GM11168 (cell line): ENCODE measurements at regions not wholly inside any gene's neighbourhood (a gene's known extent, or its start where the extent isn't known, plus 50 kb on each side); places are given as distances from the start of the nearest gene placed in this dataset.

ENCODE experiments used
- in situ Hi-C: fragments of 300-500 bp; cut with MboI; formaldehyde crosslinking; loops from one replicate; pipeline ENCODE4 v1.12.0; 2022; ENCODE audit warnings: low sequenced_read_pairs; ENCODE audit not compliant: unreplicated experiment

GRCh38 chr3:69585472-69585871, 153.8 kb upstream of the MITF start:
- in situ Hi-C loops, result no loop called here

GRCh38 chr3:69582044-69582443, 157.2 kb upstream of the MITF start:
- in situ Hi-C loops, result no loop called here

- in situ Hi-C loops, result no loop called here
Measured at GRCh38 chr3:69579306-69580041, 159.8 kb upstream of the MITF start.

DNA sequence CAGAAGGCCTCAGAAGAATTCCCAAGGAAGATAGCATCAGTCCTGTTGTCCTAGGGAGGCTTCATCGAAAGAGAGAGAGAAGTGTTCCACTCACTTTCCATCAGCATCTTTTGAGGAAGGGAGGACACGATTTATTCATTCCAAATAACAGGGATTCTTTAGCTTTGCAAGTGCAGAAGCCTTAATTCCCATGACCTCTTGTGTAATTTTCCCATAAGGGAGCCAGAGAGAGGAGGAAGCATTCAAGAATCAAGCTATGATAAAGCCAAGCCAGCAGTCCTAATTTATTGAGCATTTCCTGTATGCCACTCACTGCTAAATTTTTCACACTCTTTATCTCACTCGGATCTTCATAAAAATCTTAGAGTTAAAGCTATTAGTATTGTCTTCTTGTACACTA, 169.7 kb upstream of the MITF start:
- in situ Hi-C loops, result no loop called here

DNA sequence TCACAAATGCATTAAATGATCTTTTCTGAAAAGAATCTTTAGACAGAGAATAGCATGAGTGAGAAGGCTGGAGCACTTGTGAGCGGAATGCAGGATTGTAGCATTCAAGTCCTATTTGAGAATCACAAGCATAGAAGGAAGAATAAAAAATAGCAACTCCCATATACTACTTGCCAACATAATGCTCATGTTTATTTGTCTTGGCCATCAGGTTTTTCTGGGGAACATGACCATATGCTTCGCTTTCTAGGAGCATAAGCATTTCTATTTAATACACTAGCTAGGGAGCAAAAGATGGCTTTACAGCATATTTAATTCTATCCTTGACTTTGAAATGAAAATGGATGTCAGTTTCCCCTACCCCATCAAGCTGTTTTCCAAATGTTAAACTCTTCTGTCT, 170.3 kb upstream of the MITF start:
- in situ Hi-C loops, result no loop called here

GRCh38 chr3:69568458-69568857, 170.8 kb upstream of the MITF start:
- in situ Hi-C loops, result no loop called here

- in situ Hi-C loops, result no loop called here
Measured at GRCh38 chr3:69567710-69568052, 171.6 kb upstream of the MITF start.

- in situ Hi-C loops, result no loop called here
Measured at GRCh38 chr3:69567023-69567709, 172.1 kb upstream of the MITF start.

DNA sequence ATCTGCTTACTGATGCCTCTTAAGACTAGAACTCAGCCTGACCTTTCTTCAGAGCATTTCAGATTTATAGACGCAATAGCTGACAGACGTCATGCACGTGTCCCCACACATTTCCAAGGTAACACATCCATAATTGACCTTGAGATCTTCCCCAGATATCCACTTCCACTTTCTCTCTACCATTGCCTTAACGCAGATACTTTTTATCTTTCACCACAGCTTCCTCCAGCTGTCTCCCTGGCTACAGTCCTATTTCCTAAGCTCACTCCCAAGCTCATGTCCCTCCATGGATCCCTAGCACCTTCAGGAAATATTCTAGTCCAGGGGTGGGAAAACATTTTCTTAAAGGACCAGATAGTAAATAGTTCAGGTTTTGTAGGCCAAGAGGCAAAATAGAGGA, 173.0 kb upstream of the MITF start:
- in situ Hi-C loops, result no loop called here

DNA sequence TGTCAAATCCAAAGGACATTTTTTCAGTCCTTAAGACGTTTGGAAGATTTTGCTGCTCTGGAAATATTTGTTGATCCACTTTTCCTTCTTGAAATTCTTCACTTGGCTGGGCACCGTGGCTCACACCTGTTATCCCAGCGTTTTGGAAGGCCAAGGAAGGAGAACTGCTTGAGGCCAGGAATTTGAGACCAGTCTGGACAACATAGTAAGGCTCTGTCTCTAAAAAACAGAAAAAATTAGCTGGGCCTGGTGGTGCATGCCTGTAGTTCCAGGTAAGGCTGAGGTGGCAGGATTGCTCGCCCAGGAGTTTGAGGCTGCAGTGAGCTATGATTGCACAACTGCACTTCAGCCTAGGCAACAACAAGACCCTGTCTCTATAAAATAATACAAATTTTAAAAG, 173.9 kb upstream of the MITF start:
- in situ Hi-C loops, result no loop called here

- in situ Hi-C loops, result no loop called here
Measured at GRCh38 chr3:69563981-69564380, 175.3 kb upstream of the MITF start.

DNA sequence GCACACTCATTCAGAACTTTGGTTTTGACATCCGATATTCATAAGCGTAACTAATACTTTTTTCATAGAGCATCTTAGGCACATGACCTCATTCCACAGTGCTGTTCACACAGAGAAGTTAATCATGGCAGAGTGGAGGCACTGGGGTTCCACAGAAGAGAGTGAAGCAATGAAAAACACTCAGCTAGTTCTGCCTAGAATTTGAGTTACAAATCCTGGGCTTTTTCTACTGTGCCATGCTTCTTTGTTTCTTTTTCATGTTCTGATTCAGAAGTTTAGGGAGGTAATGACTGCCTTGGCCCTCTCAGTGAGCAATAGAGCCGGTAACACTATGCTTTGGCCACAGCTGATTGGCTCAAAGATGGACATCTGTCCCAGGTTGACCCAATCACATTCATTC, 176.1 kb upstream of the MITF start:
- in situ Hi-C loops, result no loop called here

- in situ Hi-C loops, result no loop called here
Measured at GRCh38 chr3:69562020-69562419, 176.1 kb upstream of the FRMD4B start.

- in situ Hi-C loops, result no loop called here
Measured at GRCh38 chr3:69560818-69561217, 174.9 kb upstream of the FRMD4B start.

DNA sequence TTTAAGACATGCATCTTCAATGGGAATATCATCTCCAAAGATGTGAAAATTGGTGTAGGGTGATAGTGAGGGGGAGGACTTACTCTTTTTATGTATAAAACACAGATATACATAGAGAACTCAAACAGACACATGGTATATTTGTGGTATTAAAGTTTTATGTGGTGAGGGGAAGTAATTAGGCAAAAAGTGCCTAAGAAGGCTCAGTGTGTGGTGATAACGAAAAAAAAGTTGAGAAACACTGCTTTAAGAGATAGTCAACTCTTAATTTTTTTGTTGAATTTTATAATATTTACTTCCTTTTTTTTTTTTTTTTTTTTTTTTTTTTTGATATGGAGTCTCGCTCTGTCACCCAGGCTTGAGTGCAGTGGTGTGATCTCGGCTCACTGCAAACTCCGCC, 174.2 kb upstream of the FRMD4B start:
- in situ Hi-C loops, result no loop called here

GRCh38 chr3:69558912-69559311, 173.0 kb upstream of the FRMD4B start:
- in situ Hi-C loops, result no loop called here

- in situ Hi-C loops, result no loop called here
Measured at GRCh38 chr3:69554576-69554975, 168.7 kb upstream of the FRMD4B start.

DNA sequence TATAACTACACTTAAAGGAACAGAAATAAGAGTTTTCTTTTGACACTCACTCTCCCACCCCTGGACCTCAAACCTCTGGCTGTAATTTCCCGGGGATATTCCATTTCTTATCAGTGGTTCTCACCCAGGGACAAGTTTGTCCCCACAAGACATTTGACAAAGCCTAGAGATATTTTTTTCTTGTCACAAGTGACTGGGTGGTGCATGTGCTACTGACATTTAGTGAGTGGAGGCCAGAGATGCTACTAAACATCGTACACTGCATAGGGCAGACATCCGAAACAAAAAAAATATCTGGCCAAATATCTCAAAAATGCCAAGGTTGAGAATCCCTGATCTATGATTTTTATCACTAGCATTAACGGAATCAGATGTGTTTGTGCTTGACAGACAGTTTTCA, 168.0 kb upstream of the FRMD4B start:
- in situ Hi-C loops, result no loop called here

DNA sequence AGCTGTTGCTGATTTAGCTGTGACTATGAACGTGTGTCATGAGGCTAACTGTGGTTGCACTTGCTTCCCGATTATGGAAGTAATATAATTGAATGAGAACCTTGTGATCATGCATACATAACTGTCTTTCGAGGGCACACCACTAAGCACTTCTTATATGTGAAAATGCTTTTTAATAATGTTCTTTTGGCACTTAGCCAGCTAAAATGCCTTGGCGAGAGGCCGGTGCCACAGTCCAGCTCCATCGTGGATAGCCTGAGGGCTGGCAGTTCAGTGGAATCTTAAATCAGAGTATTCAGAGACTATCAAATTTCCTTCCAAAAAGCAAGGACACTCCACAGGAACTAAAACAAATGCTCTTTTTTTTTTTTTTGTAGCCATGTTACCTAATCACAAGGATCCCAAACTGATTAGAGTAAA, 161.6 kb upstream of the FRMD4B start:
- in situ Hi-C loops, result no loop called here

DNA sequence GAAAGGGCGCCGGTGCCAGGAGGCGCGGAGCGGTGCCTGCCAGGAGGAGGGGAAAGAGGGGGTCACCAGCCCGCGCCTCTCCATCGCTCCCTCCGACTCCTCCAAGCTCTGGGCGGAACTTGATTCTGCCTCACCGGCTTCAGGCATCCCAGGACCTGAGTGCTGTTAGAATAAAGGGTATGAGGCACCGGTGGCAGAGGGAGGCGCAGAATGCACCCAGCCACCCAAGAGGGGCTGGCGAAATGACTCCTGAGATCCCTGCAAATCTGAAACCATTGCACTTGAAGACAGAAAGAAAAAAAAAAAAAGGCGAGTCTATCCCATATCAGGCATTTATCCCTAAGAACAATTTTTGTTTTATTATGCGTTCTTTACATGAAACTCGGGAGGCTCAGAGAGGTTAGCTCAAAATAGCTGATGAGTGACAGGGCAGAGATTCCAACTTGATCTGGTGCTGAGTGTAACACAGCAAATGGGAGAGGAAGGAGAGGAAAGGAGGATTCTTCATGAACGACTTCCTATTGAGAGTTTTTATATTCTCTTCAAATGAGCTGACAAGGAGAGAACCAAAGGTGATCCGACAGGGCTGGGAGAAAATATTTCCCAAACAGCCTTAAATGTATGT, 157.0 kb upstream of the FRMD4B start:
- in situ Hi-C loops, result no loop called here

DNA sequence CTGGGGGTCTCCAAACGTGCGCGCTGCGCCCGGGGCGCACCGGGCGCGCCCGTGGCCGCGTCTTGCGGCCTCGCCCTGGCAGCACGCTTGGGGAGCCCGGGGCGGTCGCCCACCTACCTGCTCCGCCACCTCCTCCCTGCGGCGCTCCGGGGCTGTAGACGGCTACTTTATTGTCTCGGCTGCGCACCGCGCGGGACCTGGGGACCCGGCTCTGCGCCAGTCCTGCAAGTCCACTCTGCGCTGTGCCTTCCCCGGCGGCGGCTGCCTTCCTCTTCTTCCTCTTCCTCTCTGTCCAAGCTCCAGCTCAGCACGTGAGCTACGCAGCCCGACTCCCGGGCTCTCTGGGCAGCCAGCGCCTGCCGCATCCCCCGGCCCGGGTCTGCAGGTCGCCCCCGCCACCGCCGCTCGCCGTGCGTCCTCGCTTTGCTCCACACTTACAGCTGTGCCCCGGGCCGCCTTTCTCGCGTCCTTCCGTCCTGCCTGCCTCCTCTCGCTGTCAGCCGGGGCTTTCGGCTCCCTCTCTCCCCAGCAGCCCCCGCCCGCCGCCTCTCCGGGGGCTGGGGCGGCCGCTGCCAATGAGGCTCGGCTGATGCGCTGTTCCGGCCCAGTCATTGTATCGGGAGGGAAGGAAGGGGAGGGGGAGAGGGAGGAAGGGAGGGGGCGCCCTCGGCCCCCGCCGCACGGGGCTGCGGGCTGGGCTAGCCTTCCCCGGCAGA, 156.4 kb upstream of the FRMD4B start:
- in situ Hi-C loops, result no loop called here
